ENCODE measurements at regions not wholly inside any gene's neighbourhood (a gene's known extent, or its start where the extent isn't known, plus 50 kb on each side); places are given as distances from the start of the nearest gene placed in this dataset.
A peak's percentile ranks its signal among the peaks of the same experiment; 100 is the strongest.

DNA sequence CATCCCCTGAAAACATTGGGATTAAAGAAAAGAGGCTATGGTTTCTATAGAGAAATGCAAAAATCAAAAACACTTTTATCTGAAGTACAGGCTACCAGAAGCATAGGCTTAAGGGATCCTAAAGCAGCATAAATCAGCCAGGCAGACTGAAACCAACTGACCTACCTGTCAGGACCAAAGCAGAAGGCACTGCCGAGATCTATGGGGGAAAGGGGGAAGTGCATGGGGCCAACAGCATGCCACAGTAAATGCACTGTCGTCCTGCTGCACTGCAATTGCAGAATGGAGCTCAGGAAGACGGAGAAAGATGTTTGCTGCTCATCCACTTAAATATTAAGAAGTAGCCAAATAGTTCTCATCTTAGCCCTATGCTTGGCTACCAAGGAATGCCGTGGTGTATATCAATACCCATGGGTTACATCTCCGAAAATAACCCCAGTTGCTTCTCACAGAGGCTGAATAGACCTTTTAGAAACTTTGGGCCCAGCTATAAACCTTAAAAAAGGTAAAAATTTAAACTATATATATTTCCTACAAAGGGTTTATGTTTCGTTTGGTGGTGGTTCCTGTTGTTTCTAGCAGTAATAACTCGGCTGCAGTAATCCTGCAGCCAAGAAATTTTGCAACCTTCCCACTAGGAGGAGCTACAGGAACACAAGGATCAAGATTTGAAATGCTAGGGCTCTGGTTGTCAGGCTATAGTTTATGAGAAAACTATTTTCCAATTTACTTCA is 312.2 kb upstream of the DIAPH2 start:
- TF ChIP-seq, protein P1, sequence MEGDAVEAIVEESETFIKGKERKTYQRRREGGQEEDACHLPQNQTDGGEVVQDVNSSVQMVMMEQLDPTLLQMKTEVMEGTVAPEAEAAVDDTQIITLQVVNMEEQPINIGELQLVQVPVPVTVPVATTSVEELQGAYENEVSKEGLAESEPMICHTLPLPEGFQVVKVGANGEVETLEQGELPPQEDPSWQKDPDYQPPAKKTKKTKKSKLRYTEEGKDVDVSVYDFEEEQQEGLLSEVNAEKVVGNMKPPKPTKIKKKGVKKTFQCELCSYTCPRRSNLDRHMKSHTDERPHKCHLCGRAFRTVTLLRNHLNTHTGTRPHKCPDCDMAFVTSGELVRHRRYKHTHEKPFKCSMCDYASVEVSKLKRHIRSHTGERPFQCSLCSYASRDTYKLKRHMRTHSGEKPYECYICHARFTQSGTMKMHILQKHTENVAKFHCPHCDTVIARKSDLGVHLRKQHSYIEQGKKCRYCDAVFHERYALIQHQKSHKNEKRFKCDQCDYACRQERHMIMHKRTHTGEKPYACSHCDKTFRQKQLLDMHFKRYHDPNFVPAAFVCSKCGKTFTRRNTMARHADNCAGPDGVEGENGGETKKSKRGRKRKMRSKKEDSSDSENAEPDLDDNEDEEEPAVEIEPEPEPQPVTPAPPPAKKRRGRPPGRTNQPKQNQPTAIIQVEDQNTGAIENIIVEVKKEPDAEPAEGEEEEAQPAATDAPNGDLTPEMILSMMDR (IDR thresholded peaks at IDR 0.05): peak; percentile 77
- no peak for TF ChIP-seq ZFX (IDR thresholded peaks at IDR 0.05; ENCODE audit: borderline replicate concordance)

All from 22Rv1 (cell line).